Activated CD8-positive, alpha-beta memory T cell treated with anti-CD3 and anti-CD28 coated beads, Interleukin-2, amount 10 ng/mL, durations not matched to agents 7 days and 5 days (primary cell): ENCODE measurements at regions not wholly inside any gene's neighbourhood (a gene's known extent, or its start where the extent isn't known, plus 50 kb on each side); places are given as distances from the start of the nearest gene placed in this dataset.
"Not testable (repeated sequence)": the region's sequence is repeated elsewhere in the genome, so short reads cannot be mapped to it uniquely, and the experiment has no call there.

Experiments used
- ATAC-seq: fragments of 150-1000 bp; cut with Tn5 transposase; one replicate; pipeline ENCODE4 v1.10.0; 2021; ENCODE audit warnings: moderate library complexity
- CTCF ChIA-PET: fragments of 350-600 bp; sonication (Branson Sonifier 250); formaldehyde crosslinking; loops from one replicate; lab custom pipeline; 2021; ENCODE audit warnings: antibody characterized with exemption; lab: Charles Lee
- DNase-seq: peaks from one replicate; pipeline ENCODE4 v3.0.0-alpha.2; 2020
- H3K27ac Mint-ChIP-seq: one replicate; pipeline ENCODE4 v1.8.0; 2021; ENCODE audit warnings: mild to moderate bottlenecking, mixed read lengths
- H3K27me3 Mint-ChIP-seq: one replicate; pipeline ENCODE4 v1.8.0; 2021; ENCODE audit warnings: mixed read lengths
- H3K36me3 Mint-ChIP-seq: one replicate; pipeline ENCODE4 v1.8.0; 2021; ENCODE audit warnings: mild to moderate bottlenecking, mixed read lengths
- H3K4me1 Mint-ChIP-seq: one replicate; pipeline ENCODE4 v1.8.0; 2021; ENCODE audit warnings: mixed read lengths
- H3K4me3 Mint-ChIP-seq: one replicate; pipeline ENCODE4 v1.8.0; 2021; ENCODE audit warnings: mild to moderate bottlenecking, moderate library complexity, mixed read lengths
- H3K9me3 Mint-ChIP-seq: one replicate; pipeline ENCODE4 v1.8.0; 2022; ENCODE audit warnings: low read depth, mixed read lengths

DNA sequence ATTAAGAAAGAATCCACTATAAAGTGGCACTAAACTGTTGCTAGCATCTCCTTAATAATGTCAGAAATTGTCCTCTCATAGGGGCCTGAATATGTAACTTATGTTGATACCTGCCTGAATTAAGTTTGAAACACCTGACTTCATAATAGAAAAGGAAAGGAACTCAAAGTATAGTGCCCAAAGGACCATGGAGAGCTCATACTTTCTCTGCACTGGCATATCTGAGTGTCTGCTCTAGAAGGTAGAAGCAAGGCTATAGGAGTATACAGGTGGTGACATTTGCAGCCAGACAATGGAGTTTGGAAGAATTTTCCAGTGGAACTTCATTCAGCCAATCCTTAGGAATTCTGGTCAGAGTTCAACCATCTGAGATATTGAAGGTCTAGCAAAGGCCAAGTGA, 988.9 kb downstream of the RAB28 start:
- peaks cover 1% of the 10 kb centered on the region for H3K9me3 Mint-ChIP-seq
- ATAC-seq (no peak), DNase-seq (no peak)
- H3K4me1 Mint-ChIP-seq = no peaks in the 10 kb centered on the region
- no peak overlapping the region for H3K27ac Mint-ChIP-seq
- H3K36me3 Mint-ChIP-seq = no peaks in the 10 kb centered on the region
- H3K27me3 Mint-ChIP-seq = no peaks in the 10 kb centered on the region
- CTCF ChIA-PET = no interaction called here
- no peak overlapping the region for H3K4me3 Mint-ChIP-seq

DNA sequence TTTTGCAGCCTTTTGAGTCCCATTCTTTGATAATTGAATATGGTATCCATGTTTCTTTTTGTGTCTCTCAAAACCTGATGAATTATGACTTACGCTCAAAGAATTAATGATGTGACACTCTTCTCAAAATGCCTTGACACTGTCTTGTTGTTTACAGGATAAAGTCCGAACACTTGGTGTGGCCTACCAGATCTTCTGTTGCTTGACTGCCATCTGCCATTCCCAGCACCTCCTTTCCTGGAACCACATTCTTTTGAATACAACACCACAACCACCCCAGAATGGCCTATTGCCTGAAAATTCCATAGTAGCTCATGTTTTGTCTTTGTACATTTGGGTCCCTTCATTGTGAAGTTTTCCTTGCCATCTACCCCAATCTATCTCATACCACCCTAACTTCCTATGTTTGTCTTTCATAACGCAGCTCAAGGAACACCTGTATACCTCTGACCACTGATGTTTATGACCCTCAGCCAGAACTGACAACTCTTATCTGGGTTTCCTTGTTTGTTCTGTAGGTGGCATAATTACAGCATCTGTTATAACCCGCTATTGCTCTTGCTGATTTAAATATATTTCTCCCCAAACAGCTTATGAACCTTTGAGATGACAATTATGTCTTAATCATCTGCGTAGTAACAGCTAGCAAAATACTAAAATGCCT, 991.3 kb downstream of the RAB28 start:
- Mint-ChIP-seq H3K36me3 (no peaks in the 10 kb centered on the region), H3K4me1 (no peaks in the 10 kb centered on the region), H3K4me3 (no peak overlapping the region), H3K27me3 (no peaks in the 10 kb centered on the region), H3K27ac (no peak overlapping the region), H3K9me3 (peaks cover 2% of the 10 kb centered on the region)
- CTCF ChIA-PET = no interaction called here
- no peak for ATAC-seq
- no peak for DNase-seq

DNA sequence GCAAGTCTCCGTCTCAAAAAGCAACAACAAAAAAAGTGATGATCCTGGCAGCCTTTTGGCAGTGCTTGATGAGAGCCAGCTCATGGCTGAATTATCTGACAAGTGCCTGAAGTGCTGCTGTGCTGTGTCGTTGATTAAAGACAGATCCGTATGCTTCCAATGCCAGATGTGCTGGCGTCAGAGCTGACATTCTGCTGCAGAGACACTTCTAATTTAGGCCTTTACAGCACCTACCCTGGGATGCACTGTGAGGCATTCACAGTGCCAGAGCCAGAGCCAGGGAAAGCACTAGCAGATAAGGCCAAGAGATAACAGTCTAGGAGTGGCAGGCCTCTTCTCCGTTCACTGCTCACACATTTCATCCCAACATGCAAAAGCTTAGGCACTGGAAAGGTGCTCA, 995.5 kb downstream of the RAB28 start:
- CTCF ChIA-PET = no interaction called here
- H3K27me3 Mint-ChIP-seq = no peaks in the 10 kb centered on the region
- no peaks in the 10 kb centered on the region for H3K36me3 Mint-ChIP-seq
- ATAC-seq (no peak), DNase-seq (no peak)
- no peak overlapping the region for H3K27ac Mint-ChIP-seq
- peaks cover 6% of the 10 kb centered on the region for H3K9me3 Mint-ChIP-seq
- no peaks in the 10 kb centered on the region for H3K4me1 Mint-ChIP-seq
- H3K4me3 Mint-ChIP-seq = no peak overlapping the region

DNA sequence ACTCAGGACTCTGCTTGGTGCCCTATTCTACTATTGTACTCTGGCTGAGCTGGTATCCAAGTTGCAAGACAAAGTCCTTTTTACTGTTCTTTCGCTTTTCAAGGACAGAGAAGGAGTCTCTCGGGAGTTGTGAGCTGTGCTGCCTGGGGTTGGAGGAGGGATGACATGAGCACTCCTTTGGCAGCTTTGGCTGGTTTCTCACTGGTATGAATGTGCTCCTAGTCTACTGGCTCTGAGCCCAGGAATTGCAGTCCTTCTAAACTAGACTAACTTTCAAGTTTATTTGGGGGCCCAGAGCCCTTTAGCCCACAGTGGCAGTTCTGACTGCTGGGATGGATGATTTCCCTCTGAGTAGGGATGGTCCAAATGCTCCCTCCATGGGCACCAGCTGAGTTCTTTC, 997.1 kb downstream of the RAB28 start:
- no peak overlapping the region for H3K27ac Mint-ChIP-seq
- ATAC-seq = no peak
- H3K4me1 Mint-ChIP-seq = no peaks in the 10 kb centered on the region

DNA sequence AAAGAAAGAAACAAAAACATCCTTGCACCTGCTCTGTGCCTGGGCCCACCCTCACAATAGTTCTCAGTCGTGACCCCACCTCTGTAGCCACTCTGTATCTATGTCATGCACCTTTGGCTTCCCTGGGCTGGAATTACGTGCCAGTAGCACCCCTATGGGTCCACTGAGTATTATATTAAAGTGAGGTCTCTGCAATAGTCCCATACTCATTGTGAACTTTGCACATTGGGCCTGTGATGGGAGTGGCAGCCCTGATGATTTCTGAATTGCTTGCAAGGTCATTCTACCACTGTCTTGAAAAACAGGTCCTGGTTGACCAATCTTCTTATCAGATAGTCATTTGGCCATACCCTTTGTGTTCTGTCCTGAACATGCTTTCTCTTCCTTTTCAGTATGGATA, 1012.1 kb downstream of the RAB28 start:
- ATAC-seq (no peak), DNase-seq (no peak)
- H3K36me3 Mint-ChIP-seq = no peaks in the 10 kb centered on the region
- H3K27me3 Mint-ChIP-seq = no peaks in the 10 kb centered on the region
- no peak overlapping the region for H3K27ac Mint-ChIP-seq
- H3K4me3 Mint-ChIP-seq = no peak overlapping the region
- peaks cover 8% of the 10 kb centered on the region for H3K9me3 Mint-ChIP-seq
- H3K4me1 Mint-ChIP-seq = no peaks in the 10 kb centered on the region
- CTCF ChIA-PET = no interaction called here

More for the DNA sequence above, 997.1 kb downstream of the RAB28 start:
- H3K4me3 Mint-ChIP-seq = no peak overlapping the region
- CTCF ChIA-PET = no interaction called here
- peaks cover 6% of the 10 kb centered on the region for H3K9me3 Mint-ChIP-seq
- no peaks in the 10 kb centered on the region for H3K27me3 Mint-ChIP-seq
- no peak for DNase-seq
- H3K36me3 Mint-ChIP-seq = no peaks in the 10 kb centered on the region

DNA sequence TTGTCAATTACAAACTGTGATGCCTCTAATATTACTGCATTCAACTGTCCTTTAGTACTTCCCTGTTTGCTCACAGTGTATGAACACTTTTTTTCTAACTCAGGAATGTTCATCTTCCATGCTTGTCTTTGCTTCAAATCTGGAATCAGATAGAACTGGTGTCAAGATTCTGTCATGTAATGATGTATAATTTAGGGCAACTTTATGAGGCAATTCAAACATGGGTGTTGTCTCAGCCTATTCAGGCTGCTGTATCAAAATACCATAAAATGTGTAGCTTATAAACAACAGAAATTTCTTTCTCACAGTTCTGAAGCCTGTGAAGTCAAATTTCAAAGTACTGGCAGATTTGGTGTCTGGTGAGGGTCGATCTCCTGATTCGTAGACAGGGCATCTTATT, 1012.9 kb downstream of the RAB28 start:
- no peak overlapping the region for H3K4me3 Mint-ChIP-seq
- ATAC-seq (no peak), DNase-seq (no peak)
- H3K36me3 Mint-ChIP-seq = no peaks in the 10 kb centered on the region
- peaks cover 8% of the 10 kb centered on the region for H3K9me3 Mint-ChIP-seq
- no peaks in the 10 kb centered on the region for H3K27me3 Mint-ChIP-seq
- no peak overlapping the region for H3K27ac Mint-ChIP-seq
- H3K4me1 Mint-ChIP-seq = no peaks in the 10 kb centered on the region
- CTCF ChIA-PET = no interaction called here

DNA sequence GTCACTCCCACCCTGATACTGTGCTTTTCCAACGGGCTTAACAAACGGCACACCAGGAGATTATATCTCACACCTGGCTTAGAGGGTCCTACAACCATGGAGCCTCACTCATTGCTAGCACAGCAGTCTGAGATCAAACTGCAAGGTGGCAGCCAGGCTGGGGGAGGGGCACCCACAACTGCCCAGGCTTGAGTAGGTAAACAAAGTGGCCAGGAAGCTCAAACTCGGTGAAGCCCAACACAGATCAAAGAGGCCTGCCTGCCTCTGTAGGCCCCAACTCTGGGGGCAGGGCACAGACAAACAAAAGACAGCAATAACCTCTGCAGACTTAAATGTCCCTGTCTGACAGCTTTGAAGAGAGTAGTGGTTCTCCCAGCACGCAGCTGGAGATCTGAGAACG, 1022.6 kb downstream of the RAB28 start:
- H3K27me3 Mint-ChIP-seq, ATAC-seq, H3K27ac Mint-ChIP-seq, DNase-seq, H3K4me3 Mint-ChIP-seq, H3K9me3 Mint-ChIP-seq, H3K4me1 Mint-ChIP-seq, H3K36me3 Mint-ChIP-seq, CTCF ChIA-PET: not testable (repeated sequence)

DNA sequence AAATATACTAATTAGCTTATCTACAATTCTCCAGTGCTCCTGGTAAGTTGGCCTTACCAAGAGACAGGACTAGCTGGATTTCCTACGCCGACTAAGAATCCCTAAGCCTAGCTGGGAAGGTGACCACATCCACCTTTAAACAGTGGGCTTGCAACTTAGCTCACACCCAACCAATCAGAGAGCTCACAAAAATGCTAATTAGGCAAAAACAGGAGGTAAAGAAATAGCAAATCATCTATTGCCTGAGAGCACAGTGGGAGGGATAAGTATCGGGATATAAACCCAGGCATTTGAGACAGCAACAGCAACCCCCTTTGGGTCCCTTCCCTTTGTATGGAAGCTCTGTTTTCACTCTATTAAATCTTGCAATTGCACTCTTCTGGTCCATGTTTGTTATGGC, 1025.0 kb downstream of the RAB28 start:
- CTCF ChIA-PET = no interaction called here
- Mint-ChIP-seq H3K27me3 (no peaks in the 10 kb centered on the region), H3K27ac (no peak overlapping the region), H3K36me3 (no peaks in the 10 kb centered on the region), H3K4me3 (no peak overlapping the region), H3K4me1 (no peaks in the 10 kb centered on the region), H3K9me3 (peaks cover 8% of the 10 kb centered on the region)
- no peak for DNase-seq
- ATAC-seq = no peak

DNA sequence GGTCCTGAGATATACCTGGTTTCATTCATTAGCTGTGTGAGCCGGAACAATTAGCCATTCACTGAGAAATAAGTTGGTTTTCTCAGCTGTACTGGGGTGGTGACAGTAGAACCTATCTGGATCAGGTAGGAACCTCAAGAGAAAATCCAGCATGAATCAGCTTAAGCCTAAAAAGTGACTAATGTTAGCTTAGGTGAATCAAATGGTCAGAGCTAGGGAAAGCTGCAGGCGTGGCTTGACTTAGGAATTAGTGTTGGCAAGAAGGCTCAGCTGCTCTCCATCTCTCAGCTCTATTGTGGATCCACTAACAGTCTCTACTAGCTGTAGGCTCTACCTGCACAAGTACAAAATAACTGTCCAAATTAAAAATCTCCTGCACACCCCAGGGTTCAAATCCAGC, 1025.5 kb downstream of the RAB28 start:
- no peak overlapping the region for H3K27ac Mint-ChIP-seq
- H3K9me3 Mint-ChIP-seq = peaks cover 9% of the 10 kb centered on the region
- no peaks in the 10 kb centered on the region for H3K27me3 Mint-ChIP-seq
- DNase-seq (no peak), ATAC-seq (no peak)
- no peaks in the 10 kb centered on the region for H3K36me3 Mint-ChIP-seq
- no peak overlapping the region for H3K4me3 Mint-ChIP-seq
- H3K4me1 Mint-ChIP-seq = no peaks in the 10 kb centered on the region
- CTCF ChIA-PET = no interaction called here

DNA sequence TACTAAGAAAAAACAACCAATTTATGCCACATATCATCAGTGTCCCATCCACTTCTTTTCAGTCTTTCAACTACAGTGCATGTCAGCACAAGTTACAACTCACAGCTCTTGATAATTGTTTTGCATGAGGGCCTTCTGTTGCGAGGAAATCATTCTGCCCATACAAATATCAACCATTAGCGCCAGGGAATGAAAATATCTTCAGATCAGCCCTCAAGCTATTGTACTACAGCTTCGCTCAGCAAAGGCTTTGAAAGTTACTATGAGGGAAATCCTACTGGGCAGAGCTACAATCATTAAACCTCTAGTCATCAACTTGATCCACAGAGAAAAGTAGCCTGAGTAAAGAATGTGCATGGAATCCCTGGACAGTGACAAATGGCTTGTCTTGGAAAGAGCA, 1023.6 kb upstream of the HS3ST1 start:
- no peaks in the 10 kb centered on the region for H3K4me1 Mint-ChIP-seq
- peaks cover 13% of the 10 kb centered on the region for H3K9me3 Mint-ChIP-seq
- H3K27me3 Mint-ChIP-seq = no peaks in the 10 kb centered on the region
- no peak overlapping the region for H3K27ac Mint-ChIP-seq
- H3K36me3 Mint-ChIP-seq = no peaks in the 10 kb centered on the region
- no peak for DNase-seq
- H3K4me3 Mint-ChIP-seq = no peak overlapping the region
- CTCF ChIA-PET = no interaction called here
- ATAC-seq = no peak

DNA sequence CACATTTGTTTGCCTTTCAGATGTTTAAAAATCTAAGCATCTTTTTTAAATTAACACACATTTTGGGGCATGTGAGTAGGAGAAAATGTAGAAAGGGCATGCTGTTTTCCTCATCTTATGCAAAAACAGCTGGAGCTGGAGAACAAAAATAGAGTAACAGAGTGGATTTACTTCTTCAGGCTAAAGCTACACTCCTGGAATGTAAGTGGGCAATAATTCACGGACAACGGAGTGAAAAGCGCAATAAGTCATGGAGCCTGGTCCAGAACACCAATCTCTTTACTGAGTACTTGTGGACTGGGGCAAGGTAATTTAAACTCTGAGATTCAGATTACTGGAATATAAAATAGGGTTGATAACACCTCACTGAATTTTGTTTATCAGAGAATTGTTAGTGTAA, 1018.8 kb upstream of the HS3ST1 start:
- CTCF ChIA-PET = no interaction called here
- Mint-ChIP-seq H3K27ac (no peak overlapping the region), H3K36me3 (no peaks in the 10 kb centered on the region), H3K9me3 (peaks cover 7% of the 10 kb centered on the region), H3K4me1 (no peaks in the 10 kb centered on the region), H3K27me3 (no peaks in the 10 kb centered on the region), H3K4me3 (no peak overlapping the region)
- ATAC-seq (no peak), DNase-seq (no peak)

DNA sequence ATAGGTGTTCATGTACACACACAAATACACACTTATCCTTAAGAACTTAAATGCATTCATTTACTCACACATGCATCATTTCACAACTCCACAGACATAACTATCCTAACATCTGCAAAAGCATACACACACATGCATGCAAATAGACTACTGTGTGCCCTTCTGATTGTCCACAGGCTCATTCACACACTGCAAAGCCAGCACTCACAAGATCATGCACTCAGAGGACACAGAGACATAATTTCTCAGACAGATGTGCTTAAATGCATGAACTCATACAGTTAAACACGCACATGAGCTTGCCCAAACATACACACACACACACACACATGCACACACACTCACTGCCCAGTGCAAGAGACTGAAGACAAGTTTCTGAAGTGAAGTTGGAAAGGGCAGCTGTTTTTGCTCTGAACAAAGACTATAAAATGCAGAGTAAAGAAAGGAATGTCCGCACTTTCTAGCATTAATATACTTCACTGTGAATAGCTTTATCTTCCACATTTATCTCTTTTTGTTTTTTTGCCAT, 1018.0 kb upstream of the HS3ST1 start:
- no peaks in the 10 kb centered on the region for H3K4me1 Mint-ChIP-seq
- H3K27me3 Mint-ChIP-seq = no peaks in the 10 kb centered on the region
- peaks cover 6% of the 10 kb centered on the region for H3K9me3 Mint-ChIP-seq
- CTCF ChIA-PET = no interaction called here
- no peak for ATAC-seq
- no peaks in the 10 kb centered on the region for H3K36me3 Mint-ChIP-seq
- no peak overlapping the region for H3K27ac Mint-ChIP-seq
- H3K4me3 Mint-ChIP-seq = no peak overlapping the region
- DNase-seq = no peak

DNA sequence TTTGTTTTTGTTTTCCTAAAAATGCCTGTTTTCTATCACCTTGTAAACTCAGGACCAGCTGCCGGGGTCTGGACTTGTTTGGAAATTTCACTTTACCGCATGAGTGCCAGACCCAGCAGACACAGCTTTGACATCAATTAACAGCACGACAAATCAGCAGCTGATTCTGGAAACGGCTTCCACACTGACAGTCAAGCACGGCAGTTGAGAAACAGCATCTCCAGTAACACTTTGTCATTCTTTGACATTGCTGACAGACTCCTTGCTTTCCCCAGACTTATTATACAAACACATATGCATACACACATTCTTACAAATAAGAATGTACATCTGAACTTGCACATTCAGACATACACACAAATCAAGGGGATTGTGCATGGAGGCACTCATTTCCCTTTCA, 1017.6 kb upstream of the HS3ST1 start:
- H3K4me3 Mint-ChIP-seq = no peak overlapping the region
- no peaks in the 10 kb centered on the region for H3K4me1 Mint-ChIP-seq
- H3K9me3 Mint-ChIP-seq = peaks cover 3% of the 10 kb centered on the region
- ATAC-seq (no peak), DNase-seq (no peak)
- H3K36me3 Mint-ChIP-seq = no peaks in the 10 kb centered on the region
- no peak overlapping the region for H3K27ac Mint-ChIP-seq
- no peaks in the 10 kb centered on the region for H3K27me3 Mint-ChIP-seq
- CTCF ChIA-PET = no interaction called here

DNA sequence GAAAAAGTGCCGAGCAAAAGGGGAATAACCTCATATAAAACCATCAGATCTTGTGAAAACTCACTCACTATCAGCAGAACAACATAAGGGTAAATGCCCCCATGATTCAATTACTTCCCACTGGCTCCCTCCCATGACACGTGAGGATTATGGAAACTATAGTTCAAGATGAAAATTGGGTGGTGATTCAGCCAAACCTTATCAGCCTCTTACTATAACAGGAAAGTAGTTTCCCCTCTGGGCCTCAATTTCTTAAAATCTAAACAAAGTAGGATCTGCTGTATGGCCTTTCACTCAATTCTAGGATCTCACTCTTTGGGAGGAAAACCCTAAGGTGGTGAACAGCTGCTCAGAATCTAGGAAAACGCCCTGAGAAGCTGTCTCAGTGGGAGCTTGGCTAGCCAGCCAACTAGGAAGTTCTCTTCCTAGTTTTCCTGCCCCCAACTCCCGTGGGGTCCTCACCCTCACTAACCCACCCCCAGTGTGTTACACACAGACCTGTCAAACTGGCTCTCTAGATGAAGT, 1017.1 kb upstream of the HS3ST1 start:
- Mint-ChIP-seq H3K27ac (no peak overlapping the region), H3K36me3 (no peaks in the 10 kb centered on the region), H3K4me1 (no peaks in the 10 kb centered on the region), H3K9me3 (peaks cover 2% of the 10 kb centered on the region), H3K27me3 (no peaks in the 10 kb centered on the region), H3K4me3 (no peak overlapping the region)
- CTCF ChIA-PET = no interaction called here
- ATAC-seq (no peak), DNase-seq (no peak)
